Stimulated activated CD8-positive, alpha-beta memory T cell treated with anti-CD3 and anti-CD28 coated beads, Interleukin-7, amount 100 ng/mL, for 24 hours (primary cell): ENCODE measurements at regions not wholly inside any gene's neighbourhood (a gene's known extent, or its start where the extent isn't known, plus 50 kb on each side); places are given as distances from the start of the nearest gene placed in this dataset.
"Not testable (repeated sequence)": the region's sequence is repeated elsewhere in the genome, so short reads cannot be mapped to it uniquely, and the experiment has no call there.

ENCODE experiments used
- DNase-seq: peaks from one replicate; pipeline ENCODE4 v3.0.0-alpha.2; 2020; ENCODE audit warnings: low read depth

DNA sequence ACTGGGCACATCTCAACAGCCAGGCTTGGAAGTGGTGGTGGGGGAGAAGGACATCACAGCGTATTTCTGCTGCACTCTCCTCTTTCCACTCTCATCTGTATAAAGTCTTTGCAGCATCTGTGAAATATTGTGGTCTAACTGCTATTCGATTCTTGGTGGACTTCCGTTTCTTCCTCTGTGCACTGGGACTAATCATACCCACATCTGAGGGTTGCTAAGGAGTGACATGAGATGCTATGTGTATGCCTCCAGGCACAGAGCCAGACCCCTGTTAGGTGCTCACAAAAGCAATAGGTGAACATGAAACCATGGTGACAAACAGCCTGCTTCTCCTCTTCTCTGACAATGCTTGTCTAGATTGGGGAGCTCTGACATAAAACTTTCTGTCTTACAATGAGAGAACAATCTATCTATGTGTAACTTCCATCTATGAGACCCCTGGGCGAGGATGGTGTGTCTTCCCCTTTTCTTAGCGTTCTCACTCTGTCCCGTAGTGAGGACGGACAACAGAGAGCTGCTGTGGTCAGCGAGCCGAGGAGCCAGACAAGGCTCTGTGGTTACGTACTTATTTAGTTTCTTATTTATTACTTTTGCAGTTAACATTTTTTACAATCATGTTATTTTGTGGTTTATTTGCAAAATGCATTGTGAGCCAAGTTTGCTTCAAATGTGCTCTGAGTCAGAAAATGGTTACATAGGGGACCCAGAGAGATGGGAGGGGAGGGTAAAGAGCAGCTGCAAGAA lies 196.7 kb upstream of the TPRG1 start:
- no peak for DNase-seq

GRCh38 chr3:188975600-188976314 lies 196.0 kb upstream of the TPRG1 start:
- no peak for DNase-seq

DNA sequence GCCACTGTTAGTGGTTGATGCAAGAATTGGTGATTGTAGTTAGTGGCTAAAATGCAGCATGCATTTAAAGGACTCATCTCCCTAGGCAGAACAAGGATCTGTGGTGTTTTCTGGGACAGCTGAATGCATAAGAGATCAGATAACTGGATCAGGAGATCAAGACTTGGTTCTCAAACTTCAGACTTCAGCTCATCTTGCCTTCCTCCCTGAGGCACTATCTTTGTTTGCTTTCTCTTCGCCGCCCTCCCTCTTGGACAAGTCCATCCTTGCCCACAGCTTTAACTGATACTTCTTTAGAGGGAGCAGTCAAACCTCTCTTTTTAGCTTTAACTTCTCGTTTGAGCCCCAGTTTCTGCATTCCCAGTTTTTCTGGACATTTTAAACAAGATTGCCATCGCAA lies 195.4 kb upstream of the TPRG1 start:
- DNase-seq, result no peak

GRCh38 chr3:188978421-188979171 lies 193.2 kb upstream of the TPRG1 start:
- DNase-seq, result no peak

DNA sequence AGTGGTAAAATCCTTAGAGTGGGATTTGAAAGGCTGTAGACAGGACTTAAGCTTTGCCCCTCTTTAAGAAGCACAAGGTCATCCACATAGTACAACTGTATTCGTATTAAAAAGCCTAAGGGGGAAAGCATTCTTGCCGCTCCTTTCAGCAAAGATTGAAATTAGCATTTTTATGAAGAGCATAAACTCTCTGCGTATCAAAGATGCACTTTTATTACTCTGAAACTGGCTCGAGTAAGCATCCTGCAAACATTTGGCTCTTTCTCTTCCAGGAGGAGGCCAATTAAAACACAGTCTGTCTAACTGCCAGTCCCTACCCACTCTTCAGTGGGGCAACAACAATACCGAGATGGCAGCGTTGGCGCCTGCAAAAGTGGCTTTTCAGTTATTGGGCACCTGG lies 192.5 kb upstream of the TPRG1 start:
- no peak for DNase-seq

GRCh38 chr3:188979669-188980310 lies 192.0 kb upstream of the TPRG1 start:
- DNase-seq, result no peak

- no peak for DNase-seq
These were observed 178.6 kb upstream of the TPRG1 start for GRCh38 chr3:188993181-188993580.

DNA sequence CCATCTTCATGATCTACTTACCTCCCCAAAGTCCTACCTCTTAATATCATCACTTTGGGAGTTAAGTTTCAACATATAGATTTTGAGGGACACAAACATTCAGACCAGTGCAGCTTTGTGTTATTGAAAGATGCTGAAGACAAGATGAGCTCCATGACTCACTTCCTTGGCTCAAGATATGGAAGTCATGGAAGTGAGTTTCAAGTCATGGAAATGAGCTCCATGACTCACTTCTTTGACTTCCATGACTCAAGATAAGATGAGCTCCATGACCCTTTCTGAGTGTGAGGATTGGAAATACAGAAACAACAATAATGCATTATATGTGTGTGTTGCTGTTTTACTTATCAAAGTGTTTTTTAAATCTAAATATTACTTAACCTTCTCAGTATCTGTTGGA lies 170.2 kb upstream of the TPRG1 start:
- no peak for DNase-seq

DNA sequence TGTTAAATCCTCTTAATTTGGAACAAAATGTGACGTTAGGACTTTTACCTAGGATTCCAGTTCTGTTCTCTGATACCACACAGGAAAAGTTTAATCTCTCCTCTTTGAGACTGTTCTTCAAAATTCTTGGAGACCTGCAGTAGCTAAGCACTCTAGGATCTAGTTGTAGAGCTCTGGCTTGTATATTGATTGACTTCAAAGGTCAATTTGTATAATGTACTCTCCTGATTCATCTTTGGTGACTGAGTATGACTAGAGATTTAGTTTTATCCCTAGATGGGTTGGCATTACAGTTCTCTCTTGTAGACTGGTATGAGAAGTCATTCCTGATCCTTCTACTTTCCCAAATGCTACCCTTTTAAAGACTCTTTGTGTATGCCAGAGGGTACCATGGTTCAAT lies 168.4 kb upstream of the TPRG1 start:
- no peak for DNase-seq

- no peak for DNase-seq
These were observed 158.4 kb upstream of the TPRG1 start for GRCh38 chr3:189013224-189013888.

- no peak for DNase-seq
These were observed 157.2 kb upstream of the TPRG1 start for GRCh38 chr3:189014526-189014925.

DNA sequence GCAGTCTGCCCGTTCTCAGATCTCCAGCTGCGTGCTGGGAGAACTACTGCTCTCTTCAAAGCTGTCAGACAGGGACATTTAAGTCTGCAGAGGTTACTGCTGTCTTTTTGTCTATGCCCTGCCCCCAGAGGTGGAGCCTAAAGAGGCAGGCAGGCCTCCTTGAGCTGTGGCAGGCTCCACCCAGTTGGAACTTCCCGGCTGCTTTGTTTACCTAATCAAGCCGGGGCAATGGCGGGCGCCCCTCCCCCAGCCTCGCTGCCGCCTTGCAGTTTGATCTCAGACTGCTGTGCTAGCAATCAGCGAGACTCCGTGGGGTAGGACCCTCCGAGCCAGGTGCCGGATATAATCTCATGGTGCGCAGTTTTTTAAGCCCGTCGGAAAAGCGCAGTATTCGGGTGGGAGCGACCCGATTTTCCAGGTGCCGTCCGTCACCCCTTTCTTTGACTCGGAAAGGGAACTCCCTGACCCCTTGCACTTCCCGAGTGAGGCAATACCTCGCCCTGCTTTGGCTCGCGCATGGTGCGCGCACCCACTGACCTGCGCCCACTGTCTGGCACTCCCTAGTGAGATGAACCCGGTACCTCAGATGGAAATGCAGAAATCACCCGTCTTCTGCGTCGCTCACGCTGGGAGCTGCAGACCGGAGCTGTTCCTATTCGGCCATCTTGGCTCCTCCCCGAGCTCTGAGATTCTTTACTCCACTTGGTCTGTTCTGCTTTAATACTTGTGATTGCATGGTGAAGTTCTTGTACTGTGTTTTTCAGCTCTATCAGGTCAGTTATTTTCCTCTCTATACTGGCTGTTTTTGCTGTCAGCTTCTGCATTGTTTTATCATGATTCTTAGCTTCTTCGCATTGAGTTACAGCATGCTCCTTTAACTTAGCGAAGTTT lies 148.9 kb upstream of the TPRG1 start:
- not testable (repeated sequence) for DNase-seq

DNA sequence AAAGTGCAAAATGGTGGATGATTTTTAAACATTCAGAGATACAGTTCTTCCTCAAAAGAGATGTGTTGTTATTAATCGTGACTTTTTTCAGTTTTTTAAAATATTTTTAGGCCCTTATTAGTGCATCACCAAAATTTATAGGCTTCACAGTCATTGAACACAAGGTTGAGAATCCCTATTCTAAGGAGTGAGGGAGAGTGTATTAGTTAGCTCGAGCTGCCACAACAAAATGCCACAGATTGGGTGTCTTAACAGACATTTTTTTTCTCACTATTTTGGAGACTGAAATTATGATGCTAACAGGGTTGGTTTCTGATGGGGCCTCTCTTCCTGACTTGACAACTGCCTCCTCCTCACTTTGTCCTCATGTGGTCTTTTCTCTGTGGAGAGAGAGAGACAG lies 145.9 kb upstream of the TPRG1 start:
- DNase-seq, result no peak

- DNase-seq, result no peak
These were observed 144.1 kb upstream of the TPRG1 start for GRCh38 chr3:189027626-189028155.

DNA sequence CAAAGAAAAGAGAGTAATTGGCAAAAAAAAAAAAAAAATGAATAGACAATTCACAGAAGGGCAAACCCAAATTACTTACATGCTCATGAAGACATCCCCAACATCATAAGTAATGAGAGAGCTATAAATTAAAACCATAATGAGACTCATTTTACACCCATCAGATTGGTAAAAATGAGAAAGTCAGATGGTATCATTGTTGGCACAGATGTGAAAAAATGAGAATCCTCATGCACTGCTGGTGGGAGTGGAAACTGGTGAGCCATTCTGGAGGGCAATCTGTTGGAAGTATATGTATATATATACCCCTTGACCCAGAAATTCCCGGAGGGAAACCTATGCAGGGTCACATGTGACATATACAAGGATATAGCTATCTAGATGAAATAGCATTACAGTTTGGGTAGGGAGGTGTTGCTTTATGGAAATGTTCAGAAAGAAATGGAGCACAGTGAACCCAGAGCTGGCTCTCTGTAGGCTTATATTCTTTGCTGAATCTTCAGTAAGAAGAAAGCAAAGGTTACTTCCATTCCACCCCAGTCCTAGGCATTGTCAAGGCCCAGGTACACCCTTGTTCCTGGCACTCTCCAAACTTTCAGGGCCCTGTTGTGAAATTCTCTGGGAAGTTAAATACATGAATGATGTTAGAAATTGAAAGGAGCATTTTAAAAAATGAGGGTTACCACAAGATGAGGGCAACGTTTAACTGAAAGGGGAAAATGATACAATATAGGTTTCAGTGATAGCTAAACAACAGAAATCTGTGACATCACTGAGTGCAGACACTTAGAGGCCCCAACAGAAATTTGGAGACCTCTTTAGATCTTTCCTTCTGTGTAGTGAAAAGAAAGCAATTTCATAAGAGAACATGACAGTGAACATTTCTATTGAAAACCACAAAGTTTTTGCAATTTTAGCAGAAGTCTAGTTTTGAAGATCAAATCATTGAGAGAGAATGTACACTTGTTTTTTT lies 132.7 kb upstream of the TPRG1 start:
- no peak for DNase-seq

DNA sequence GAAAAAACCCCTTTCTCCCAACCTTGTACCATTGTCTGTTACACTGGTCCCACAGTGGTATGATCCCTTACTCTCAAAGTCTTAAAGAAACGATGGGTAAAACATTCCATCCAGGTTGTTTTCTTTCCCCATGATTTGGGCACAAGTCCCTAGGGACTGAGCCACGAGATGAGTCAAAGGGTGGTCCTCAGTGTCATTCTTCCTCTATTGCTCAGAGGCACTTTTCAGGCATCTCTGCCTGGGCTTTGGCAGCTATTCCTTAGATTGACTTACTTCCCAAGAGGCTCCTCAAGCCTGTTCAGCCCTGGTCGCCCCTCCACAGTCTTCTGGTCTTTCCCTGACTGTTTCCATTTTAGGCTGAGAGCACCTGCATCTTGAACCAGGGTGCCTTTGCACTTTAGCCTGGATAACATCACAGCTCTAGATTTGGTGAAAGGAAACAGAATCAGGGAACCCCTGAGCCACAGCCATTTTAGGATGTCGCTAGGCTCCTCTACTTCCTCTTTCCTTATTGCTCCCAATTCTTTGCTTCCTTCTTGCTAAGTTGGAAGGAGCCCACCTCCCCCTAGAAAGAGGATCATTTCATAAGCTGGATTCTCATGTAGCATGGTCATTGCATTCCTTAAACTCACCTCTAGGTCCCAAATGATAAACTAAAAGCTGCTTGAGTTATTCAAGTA lies 131.0 kb upstream of the TPRG1 start:
- no peak for DNase-seq

GRCh38 chr3:189041482-189042090 lies 130.2 kb upstream of the TPRG1 start:
- peak; percentile 47 for DNase-seq

DNA sequence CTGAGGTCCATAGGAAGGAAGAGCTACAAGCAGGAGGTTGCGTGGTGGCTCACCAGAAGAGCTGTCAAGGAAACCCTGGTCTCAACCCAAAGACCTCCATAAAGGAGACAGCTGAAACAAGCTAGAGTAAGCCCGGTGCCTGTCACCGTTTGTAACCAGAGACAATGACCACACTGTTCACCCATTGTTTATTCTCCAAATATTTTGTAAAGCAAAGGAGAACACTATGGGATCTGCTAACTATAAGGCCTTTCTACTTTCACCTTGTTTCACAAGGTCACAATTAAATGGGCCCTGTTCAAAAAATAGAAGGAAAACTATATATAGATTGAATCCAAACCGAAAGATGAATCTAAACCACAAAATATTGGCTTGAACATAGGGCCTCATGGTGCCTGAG lies 128.9 kb upstream of the TPRG1 start:
- DNase-seq, result no peak
